ENCODE measurements at regions not wholly inside any gene's neighbourhood (a gene's known extent, or its start where the extent isn't known, plus 50 kb on each side); places are given as distances from the start of the nearest gene placed in this dataset.

DNA sequence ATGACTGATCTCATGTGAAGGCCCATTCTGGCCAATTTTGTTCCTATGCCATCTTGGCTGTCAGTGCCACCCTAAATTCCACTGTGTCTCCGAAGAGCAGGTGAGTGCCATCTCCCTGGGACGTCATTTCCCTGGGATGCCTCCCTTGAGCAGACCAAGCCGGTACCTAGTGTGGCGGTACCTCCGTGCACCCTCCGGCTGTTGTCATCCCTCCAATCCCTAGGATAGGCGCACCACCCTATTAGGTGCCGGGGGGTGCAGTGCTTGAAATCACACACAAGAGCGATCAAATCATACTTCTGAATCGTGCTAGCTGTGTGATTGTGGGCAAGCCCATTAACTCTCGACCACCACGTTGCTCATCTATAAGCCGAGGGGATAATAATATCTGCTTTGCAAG lies 81.8 kb upstream of the GLI2 start:
- Histone ChIP-seq H3K9me3 (ENCODE audit: control insufficient read depth in 2 of 2, insufficient read depth in 1 of 2, low read length in 1 of 2) (peaks cover 2 to 8% of the 10 kb centered on the region in 2 donors), H3K36me3 (ENCODE audit: control insufficient read depth in 2 of 2, insufficient read depth in 2 of 2, low read length in 1 of 2) (no peaks in the 10 kb centered on the region), H3K4me3 (ENCODE audit: low read length in 2 of 2) (no peak overlapping the region), H3K27me3 (ENCODE audit: control insufficient read depth in 2 of 2, insufficient read depth in 1 of 2, low read length in 1 of 2) (peaks cover 4 to 19% of the 10 kb centered on the region in 2 donors), H3K4me1 (ENCODE audit: control insufficient read depth in 2 of 2, insufficient read depth in 2 of 2, low read length in 2 of 2) (no peaks in the 10 kb centered on the region), H3K27ac (ENCODE audit: low read depth in 1 of 2, low read length in 1 of 2) (no peak overlapping the region)
- DNase-seq (ENCODE audit: low read depth in 6 of 9, low spot score in 9 of 9), result no peak
- 82% methylated on average over 13 of the region's 13 CpGs for WGBS

GRCh38 chr2:120654381-120655134 lies 81.1 kb upstream of the GLI2 start:
- H3K27me3 ChIP-seq (ENCODE audit: control insufficient read depth in 2 of 2, insufficient read depth in 1 of 2, low read length in 1 of 2), result peaks cover 4 to 19% of the 10 kb centered on the region in 2 donors
- no peak for DNase-seq (ENCODE audit: low read depth in 6 of 9, low spot score in 9 of 9)
- WGBS, result 36% methylated on average over 54 of the region's 54 CpGs

DNA sequence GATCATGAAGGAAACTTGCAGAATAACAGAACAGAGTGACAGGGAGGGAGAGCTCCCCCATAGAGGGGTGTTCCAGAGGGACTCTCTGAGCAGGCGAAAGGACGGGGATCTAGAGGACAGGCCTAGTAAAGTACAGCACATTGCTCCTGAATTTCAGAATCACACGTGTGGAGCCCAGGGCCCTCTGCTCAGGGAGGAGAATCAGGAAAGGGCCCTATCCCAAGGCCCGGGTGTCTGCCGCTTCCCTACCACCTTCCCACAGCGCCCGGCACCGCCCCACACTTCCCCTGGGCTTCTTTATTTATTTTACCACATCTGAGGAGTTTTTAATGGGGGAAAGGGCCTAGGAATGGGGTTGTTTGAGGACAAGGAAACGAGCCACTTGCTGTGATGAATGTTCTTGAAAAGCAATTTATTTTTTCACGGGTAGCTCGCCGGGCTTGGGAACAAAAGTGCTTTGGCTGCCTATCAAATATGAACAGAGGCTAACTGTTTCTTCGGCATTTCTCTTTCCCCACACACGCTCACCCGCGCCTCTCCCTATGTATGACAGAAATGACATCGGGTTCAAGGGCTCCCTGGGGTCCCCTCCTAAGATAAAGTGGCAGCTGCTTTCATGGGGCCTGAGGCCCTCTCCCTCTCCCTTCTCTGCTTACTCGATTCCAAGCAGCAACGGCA lies 79.3 kb upstream of the GLI2 start:
- DNase-seq (ENCODE audit: low read depth in 6 of 9, low spot score in 9 of 9), result no peak
- no peak overlapping the region for H3K4me3 ChIP-seq (ENCODE audit: low read length in 2 of 2)
- no peak overlapping the region for H3K27ac ChIP-seq (ENCODE audit: low read depth in 1 of 2, low read length in 1 of 2)
- peaks cover 2 to 5% of the 10 kb centered on the region in 2 donors for H3K9me3 ChIP-seq (ENCODE audit: control insufficient read depth in 2 of 2, insufficient read depth in 1 of 2, low read length in 1 of 2)
- H3K36me3 ChIP-seq (ENCODE audit: control insufficient read depth in 2 of 2, insufficient read depth in 2 of 2, low read length in 1 of 2), result no peaks in the 10 kb centered on the region
- WGBS, result 92% methylated on average over 19 of the region's 19 CpGs
- peaks cover 4 to 28% of the 10 kb centered on the region in 2 donors for H3K27me3 ChIP-seq (ENCODE audit: control insufficient read depth in 2 of 2, insufficient read depth in 1 of 2, low read length in 1 of 2)
- H3K4me1 ChIP-seq (ENCODE audit: control insufficient read depth in 2 of 2, insufficient read depth in 2 of 2, low read length in 2 of 2), result no peaks in the 10 kb centered on the region

More at GRCh38 chr2:120654381-120655134, 81.1 kb upstream of the GLI2 start:
- H3K4me3 ChIP-seq (ENCODE audit: low read length in 2 of 2), result no peak overlapping the region
- H3K27ac ChIP-seq (ENCODE audit: low read depth in 1 of 2, low read length in 1 of 2), result no peak overlapping the region
- no peaks in the 10 kb centered on the region for H3K4me1 ChIP-seq (ENCODE audit: control insufficient read depth in 2 of 2, insufficient read depth in 2 of 2, low read length in 2 of 2)
- H3K36me3 ChIP-seq (ENCODE audit: control insufficient read depth in 2 of 2, insufficient read depth in 2 of 2, low read length in 1 of 2), result no peaks in the 10 kb centered on the region
- peaks cover 2 to 8% of the 10 kb centered on the region in 2 donors for H3K9me3 ChIP-seq (ENCODE audit: control insufficient read depth in 2 of 2, insufficient read depth in 1 of 2, low read length in 1 of 2)

DNA sequence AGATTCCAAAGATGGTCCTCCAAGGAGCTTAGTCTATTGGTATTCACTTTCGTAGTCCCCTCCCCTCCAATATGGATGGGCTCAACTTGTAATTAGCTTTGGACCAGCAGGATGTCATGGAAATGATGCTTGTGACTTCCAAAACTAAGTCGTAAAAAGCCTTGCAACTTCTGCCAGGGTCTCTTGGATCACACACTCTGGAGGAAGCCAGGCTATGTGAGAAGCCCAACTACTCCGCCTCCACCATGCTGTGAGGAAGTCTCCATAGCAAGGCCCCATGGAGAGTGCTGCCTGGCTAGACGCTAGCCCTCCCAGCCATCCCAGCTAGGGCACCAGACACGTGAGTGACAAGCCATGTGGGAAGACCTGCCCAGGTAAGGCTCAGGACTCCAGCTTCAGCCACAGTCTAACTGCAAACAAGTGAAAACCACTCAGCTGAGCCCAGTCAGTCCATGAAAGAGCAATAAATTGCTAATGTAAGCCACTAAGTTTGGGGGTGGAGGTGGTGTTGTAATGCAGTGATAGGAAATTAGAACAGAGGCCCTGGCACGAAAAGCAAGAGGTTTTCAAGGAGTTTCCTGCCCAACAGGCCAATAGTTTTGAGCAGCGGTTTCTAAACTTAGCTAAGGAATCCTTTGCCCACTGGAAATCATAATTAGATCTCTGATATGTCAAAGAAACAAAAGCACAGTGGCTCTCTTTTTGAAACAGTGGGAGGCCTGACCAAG lies 77.5 kb upstream of the GLI2 start:
- Histone ChIP-seq H3K36me3 (ENCODE audit: control insufficient read depth in 2 of 2, insufficient read depth in 2 of 2, low read length in 1 of 2) (no peaks in the 10 kb centered on the region), H3K27me3 (ENCODE audit: control insufficient read depth in 2 of 2, insufficient read depth in 1 of 2, low read length in 1 of 2) (peaks cover 4 to 36% of the 10 kb centered on the region in 2 donors), H3K27ac (ENCODE audit: low read depth in 1 of 2, low read length in 1 of 2) (no peak overlapping the region), H3K4me1 (ENCODE audit: control insufficient read depth in 2 of 2, insufficient read depth in 2 of 2, low read length in 2 of 2) (no peaks in the 10 kb centered on the region), H3K9me3 (ENCODE audit: control insufficient read depth in 2 of 2, insufficient read depth in 1 of 2, low read length in 1 of 2) (peaks cover 2 to 5% of the 10 kb centered on the region in 2 donors), H3K4me3 (ENCODE audit: low read length in 2 of 2) (no peak overlapping the region)
- WGBS, result 94% methylated on average over 7 of the region's 7 CpGs
- no peak for DNase-seq (ENCODE audit: low read depth in 6 of 9, low spot score in 9 of 9)

DNA sequence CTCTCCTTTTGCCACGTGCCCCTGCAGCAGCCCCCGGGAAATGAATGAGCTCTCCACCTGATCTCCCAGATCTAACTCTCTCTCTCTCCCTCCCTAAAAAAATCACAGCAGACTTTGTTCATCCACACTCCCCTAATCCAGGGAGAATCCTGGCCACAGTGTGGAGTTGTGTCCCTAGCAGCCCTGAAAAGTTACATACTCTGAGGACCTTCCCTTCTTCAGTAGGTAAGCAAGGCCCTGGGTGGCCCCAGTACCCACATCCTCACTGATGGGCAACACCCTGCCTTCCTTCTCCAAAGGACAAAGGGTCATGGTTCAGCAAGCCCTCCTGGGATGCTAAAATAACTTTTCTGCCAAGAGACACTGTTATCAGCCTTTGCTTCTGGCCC lies 76.9 kb upstream of the GLI2 start:
- no peaks in the 10 kb centered on the region for H3K4me1 ChIP-seq (ENCODE audit: control insufficient read depth in 2 of 2, insufficient read depth in 2 of 2, low read length in 2 of 2)
- no peak overlapping the region for H3K27ac ChIP-seq (ENCODE audit: low read depth in 1 of 2, low read length in 1 of 2)
- H3K36me3 ChIP-seq (ENCODE audit: control insufficient read depth in 2 of 2, insufficient read depth in 2 of 2, low read length in 1 of 2), result no peaks in the 10 kb centered on the region
- H3K4me3 ChIP-seq (ENCODE audit: low read length in 2 of 2), result no peak overlapping the region
- H3K27me3 ChIP-seq (ENCODE audit: control insufficient read depth in 2 of 2, insufficient read depth in 1 of 2, low read length in 1 of 2), result peaks cover 4 to 34% of the 10 kb centered on the region in 2 donors
- peaks cover 2 to 5% of the 10 kb centered on the region in 2 donors for H3K9me3 ChIP-seq (ENCODE audit: control insufficient read depth in 2 of 2, insufficient read depth in 1 of 2, low read length in 1 of 2)
- DNase-seq (ENCODE audit: low read depth in 6 of 9, low spot score in 9 of 9), result no peak
- WGBS, result 91% methylated on average over 2 of the region's 2 CpGs

DNA sequence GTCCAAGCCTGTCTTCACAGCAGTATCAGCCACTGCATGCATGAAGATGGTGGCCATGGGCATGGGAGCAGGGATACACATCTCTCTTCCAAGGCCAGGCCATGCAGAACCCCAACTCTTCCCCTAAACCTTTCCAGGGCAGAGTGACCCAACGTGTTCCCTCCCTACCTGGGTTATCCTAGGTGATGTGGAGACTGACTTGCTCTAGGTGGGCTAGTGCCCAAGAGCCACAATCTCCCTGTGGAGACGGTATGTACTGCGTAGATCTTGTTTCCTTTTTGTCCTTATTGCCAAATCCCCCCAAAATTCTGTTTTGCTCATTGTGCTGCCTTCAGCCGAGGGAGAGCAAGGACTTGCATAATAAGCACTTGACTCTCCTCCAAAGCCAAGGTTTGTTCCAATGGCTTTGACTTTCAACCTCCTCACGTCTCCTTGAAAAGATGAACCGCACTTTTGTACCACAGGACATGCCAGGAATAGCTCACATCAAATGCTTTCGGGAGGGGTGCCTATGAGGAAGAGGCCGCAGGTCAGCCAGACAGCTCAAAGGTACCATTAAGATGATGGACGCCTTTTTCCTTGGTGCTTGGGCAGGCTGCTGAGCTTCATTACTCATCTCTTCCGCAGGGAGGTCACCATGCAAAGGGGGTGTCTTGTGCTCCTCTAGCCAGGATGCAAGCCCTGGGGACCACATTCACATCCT lies 76.2 kb upstream of the GLI2 start:
- Histone ChIP-seq H3K4me1 (ENCODE audit: control insufficient read depth in 2 of 2, insufficient read depth in 2 of 2, low read length in 2 of 2) (no peaks in the 10 kb centered on the region), H3K9me3 (ENCODE audit: control insufficient read depth in 2 of 2, insufficient read depth in 1 of 2, low read length in 1 of 2) (peaks cover 0 to 2% of the 10 kb centered on the region in 2 donors), H3K27me3 (ENCODE audit: control insufficient read depth in 2 of 2, insufficient read depth in 1 of 2, low read length in 1 of 2) (peaks cover 2 to 28% of the 10 kb centered on the region in 2 donors), H3K27ac (ENCODE audit: low read depth in 1 of 2, low read length in 1 of 2) (no peak overlapping the region), H3K36me3 (ENCODE audit: control insufficient read depth in 2 of 2, insufficient read depth in 2 of 2, low read length in 1 of 2) (no peaks in the 10 kb centered on the region), H3K4me3 (ENCODE audit: low read length in 2 of 2) (no peak overlapping the region)
- WGBS, result 93% methylated on average over 10 of the region's 10 CpGs
- DNase-seq (ENCODE audit: low read depth in 6 of 9, low spot score in 9 of 9), result no peak

DNA sequence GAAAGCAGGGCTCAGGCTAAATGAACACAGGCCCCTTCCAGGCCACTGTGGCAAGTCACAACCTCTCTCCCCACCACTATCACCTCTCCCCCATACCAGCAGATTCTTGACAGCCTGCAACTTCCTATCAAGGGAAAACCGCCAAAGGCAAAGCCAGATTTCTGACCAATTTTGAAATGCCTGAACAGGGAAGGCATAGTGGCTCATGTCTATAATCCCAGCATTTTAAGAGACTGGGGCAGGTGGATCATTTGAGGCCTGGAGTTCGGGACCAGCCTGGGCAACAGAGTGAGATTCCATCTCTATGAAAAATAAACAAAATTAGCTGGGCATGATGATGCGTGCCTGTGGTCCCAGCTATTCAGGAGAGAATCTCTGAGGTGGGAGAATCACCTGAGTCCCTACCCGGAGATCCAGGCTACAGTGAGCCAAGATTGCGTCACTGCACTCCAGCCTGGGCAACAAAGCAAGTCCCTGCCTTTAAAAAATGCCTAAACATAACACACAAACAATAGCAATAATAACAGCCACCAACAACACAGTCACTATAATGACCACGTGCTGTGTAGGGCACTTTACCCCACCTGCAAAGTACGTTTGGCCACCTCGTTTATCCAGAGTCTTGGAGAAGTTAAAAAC lies 75.5 kb upstream of the GLI2 start:
- Histone ChIP-seq H3K36me3 (ENCODE audit: control insufficient read depth in 2 of 2, insufficient read depth in 2 of 2, low read length in 1 of 2) (no peaks in the 10 kb centered on the region), H3K4me3 (ENCODE audit: low read length in 2 of 2) (no peak overlapping the region), H3K4me1 (ENCODE audit: control insufficient read depth in 2 of 2, insufficient read depth in 2 of 2, low read length in 2 of 2) (no peaks in the 10 kb centered on the region), H3K9me3 (ENCODE audit: control insufficient read depth in 2 of 2, insufficient read depth in 1 of 2, low read length in 1 of 2) (no peaks in the 10 kb centered on the region), H3K27ac (ENCODE audit: low read depth in 1 of 2, low read length in 1 of 2) (no peak overlapping the region), H3K27me3 (ENCODE audit: control insufficient read depth in 2 of 2, insufficient read depth in 1 of 2, low read length in 1 of 2) (peaks cover under 1 to 20% of the 10 kb centered on the region in 2 donors)
- DNase-seq (ENCODE audit: low read depth in 6 of 9, low spot score in 9 of 9), result no peak
- 89% methylated on average over 8 of the region's 8 CpGs for WGBS

GRCh38 chr2:120660771-120661459 lies 74.8 kb upstream of the GLI2 start:
- Histone ChIP-seq H3K9me3 (ENCODE audit: control insufficient read depth in 2 of 2, insufficient read depth in 1 of 2, low read length in 1 of 2) (no peaks in the 10 kb centered on the region), H3K27ac (ENCODE audit: low read depth in 1 of 2, low read length in 1 of 2) (no peak overlapping the region), H3K36me3 (ENCODE audit: control insufficient read depth in 2 of 2, insufficient read depth in 2 of 2, low read length in 1 of 2) (no peaks in the 10 kb centered on the region), H3K27me3 (ENCODE audit: control insufficient read depth in 2 of 2, insufficient read depth in 1 of 2, low read length in 1 of 2) (peaks cover 0 to 18% of the 10 kb centered on the region in 2 donors), H3K4me1 (ENCODE audit: control insufficient read depth in 2 of 2, insufficient read depth in 2 of 2, low read length in 2 of 2) (no peaks in the 10 kb centered on the region), H3K4me3 (ENCODE audit: low read length in 2 of 2) (no peak overlapping the region)
- 75% methylated on average over 11 of the region's 11 CpGs for WGBS
- no peak for DNase-seq (ENCODE audit: low read depth in 6 of 9, low spot score in 9 of 9)
